Heart right ventricle (tissue), 16 donors: ENCODE measurements at regions not wholly inside any gene's neighbourhood (a gene's known extent, or its start where the extent isn't known, plus 50 kb on each side); places are given as distances from the start of the nearest gene placed in this dataset.

ENCODE experiments used
- ATAC-seq, 8 donors: fragments of 200-7000 bp; cut with Tn5 transposase; one replicate each; pipeline ENCODE4 v1.9.1; 2020; ENCODE audit warnings: mild to moderate bottlenecking in 8 of 8, moderate library complexity in 8 of 8, moderate number of reproducible peaks in 1 of 8
- DNase-seq, 2 donors: peaks; one replicate each; pipeline ENCODE4 v3.0.0-alpha.2; 2020
- H3K27ac ChIP-seq, 10 donors: fragments of 200-600 bp; sonication (generic) in 2 of 10; one replicate each; pipeline versions ENCODE4 v1.5.0 to v1.8.0; 2020 to 2022; ENCODE audit warnings: mild to moderate bottlenecking in 3 of 10
- H3K27me3 ChIP-seq, 7 donors: fragments of 200-600 bp; one replicate each; pipeline ENCODE4 v1.8.0; 2021 to 2022; ENCODE audit warnings: mild to moderate bottlenecking in 2 of 7
- H3K36me3 ChIP-seq, 9 donors: fragments of 200-600 bp; sonication (generic) in 1 of 9; one replicate each; pipeline versions ENCODE4 v1.5.0 to v1.8.0; 2020 to 2022; ENCODE audit warnings: mild to moderate bottlenecking in 2 of 9
- H3K4me1 ChIP-seq, 9 donors: fragments of 200-600 bp; sonication (generic) in 1 of 9; one replicate each; pipeline versions ENCODE4 v1.5.0 to v1.8.0; 2020 to 2022; ENCODE audit warnings: mild to moderate bottlenecking in 4 of 9
- H3K4me3 ChIP-seq, 10 donors: fragments of 200-600 bp; sonication (generic) in 2 of 10; one replicate each; pipeline versions ENCODE4 v1.5.0 to v1.8.0; 2020 to 2022; ENCODE audit warnings: mild to moderate bottlenecking in 7 of 10, moderate library complexity in 2 of 10
- H3K9me3 ChIP-seq, 11 donors: fragments of 200-600 bp in 10 of 11; sonication (generic) in 2 of 11; one replicate each; pipeline versions ENCODE4 v1.5.0 to v1.8.0; 2013 to 2022; ENCODE audit warnings: mild to moderate bottlenecking in 2 of 11, control low read depth in 1 of 11, moderate library complexity in 1 of 11
- CTCF ChIP-seq, 9 donors: fragments of 200-600 bp; sonication (generic) in 2 of 9; IDR thresholded peaks; one replicate each; pipeline versions ENCODE4 v1.5.0 to v1.8.0; 2021 to 2022; ENCODE audit warnings: antibody characterized with exemption in 9 of 9, mild to moderate bottlenecking in 5 of 9, moderate library complexity in 1 of 9
- WGBS, 2 donors: extraction: QIAGEN DNeasy Blood & Tissue Kit; methylation state at CpG; one replicate each; pipeline ENCODE4 v1.1.7; 2013; ENCODE audit warnings: inconsistent platforms in 1 of 2; 5-methylcytosine and 5-hydroxymethylcytosine counted together
- intact Hi-C, 10 donors: fragments of 100-400 bp; cut with DNase I; formaldehyde crosslinking; loops; one replicate each; pipeline versions ENCODE4 v1.11.1 to v1.14.2; 2022
- donor health status: Arrhythmogenic right ventricular cardiomyopathy.
- donor health status: ischemic (EF 13 %, LVEDD 7.1; RV severe dilation, severe dysfunction).
- donor health status: healthy with polysubstance abuse.
- donor health status: DM: no; HTN: yes; CAD: no.
- donor health status: DM: no; HTN: no; CAD: no.
- donor health status: ischemic (EF 25% LVEDD 6.9; RV normal size, moderate dysfunction).
- donor health status: ischemic (EF 25% LVEDD 5.7; RV mildly dilated, moderate dysfunction).
- donor health status: healthy.
- donor health status: DM: yes; HTN: yes; CAD: no.
- donor health status: Ischemic cardiomyopathy.
- donor health status: ischemic (EF 35%, LVEDD 5.7; RV mildly dilated, moderate dysfunction).
- donor health status: nonischemic (EF 11% LVEDD 7.7; RV severe dilation, severe dysfunction).
- donor health status: DM: yes; HTN: yes; CAD: no.
- donor health status: PGD.
- donor health status: ischemic (EF 29% LVEDD 5.4; RV normal size, mild dysfunction).
- donor health status: nonischemic (EF 23%, LVEDD 6.1; RV moderate dilation, normal function).

- no peak for DNase-seq
- no peaks in the 10 kb centered on the region for H3K36me3 ChIP-seq
- no peak for ATAC-seq
- no peaks in the 10 kb centered on the region for H3K9me3 ChIP-seq
- no peak overlapping the region for H3K27ac ChIP-seq
- no peaks in the 10 kb centered on the region for H3K4me1 ChIP-seq
- 95 to 100% methylated on average over 1 of the region's 1 CpG for WGBS, 2 donors
- intact Hi-C loops: no loop called here
- H3K27me3 ChIP-seq: no peaks in the 10 kb centered on the region
- H3K4me3 ChIP-seq: no peak overlapping the region
- no peak for TF ChIP-seq CTCF (IDR thresholded peaks at IDR 0.05)
Measured at GRCh38 chr7:84705706-84706105, 481.1 kb downstream of the SEMA3D start.

- Histone ChIP-seq H3K9me3 (no peaks in the 10 kb centered on the region), H3K4me1 (no peaks in the 10 kb centered on the region), H3K4me3 (no peak overlapping the region), H3K27ac (no peak overlapping the region), H3K27me3 (no peaks in the 10 kb centered on the region), H3K36me3 (no peaks in the 10 kb centered on the region)
- WGBS, 2 donors: 84 to 91% methylated on average over 1 of the region's 1 CpG
- ATAC-seq (no peak), DNase-seq (no peak)
- intact Hi-C loops: no loop called here
- no peak for TF ChIP-seq CTCF (IDR thresholded peaks at IDR 0.05)
Measured at GRCh38 chr7:84705079-84705478, 481.8 kb downstream of the SEMA3D start.

- H3K4me3 ChIP-seq: no peak overlapping the region
- H3K4me1 ChIP-seq: no peaks in the 10 kb centered on the region
- intact Hi-C loops: no loop called here
- no peaks in the 10 kb centered on the region for H3K9me3 ChIP-seq
- no peak overlapping the region for H3K27ac ChIP-seq
- no peaks in the 10 kb centered on the region for H3K27me3 ChIP-seq
- DNase-seq (no peak), ATAC-seq (no peak)
- H3K36me3 ChIP-seq: no peaks in the 10 kb centered on the region
- 86 to 88% methylated on average over 4 of the region's 4 CpGs for WGBS, 2 donors
- TF ChIP-seq CTCF (IDR thresholded peaks at IDR 0.05): no peak
Measured at GRCh38 chr7:84704380-84704779, 482.5 kb downstream of the SEMA3D start.

- Histone ChIP-seq H3K27me3 (no peaks in the 10 kb centered on the region), H3K36me3 (no peaks in the 10 kb centered on the region), H3K4me1 (no peaks in the 10 kb centered on the region), H3K9me3 (no peaks in the 10 kb centered on the region), H3K27ac (no peak overlapping the region), H3K4me3 (no peak overlapping the region)
- DNase-seq (no peak), ATAC-seq (no peak)
- no peak for TF ChIP-seq CTCF (IDR thresholded peaks at IDR 0.05)
- 73 to 80% methylated on average over 7 of the region's 7 CpGs for WGBS, 2 donors
- intact Hi-C loops: no loop called here
Measured at GRCh38 chr7:84701524-84702306, 485.1 kb downstream of the SEMA3D start.
